ENCODE measurements at regions not wholly inside any gene's neighbourhood (a gene's known extent, or its start where the extent isn't known, plus 50 kb on each side); places are given as distances from the start of the nearest gene placed in this dataset.

GRCh38 chr15:96972201-96972600 lies 641.7 kb downstream of the NR2F2 start:
- no peak overlapping the region for H3K4me3 ChIP-seq (replicated peaks in 1 of 3; ENCODE audit: insufficient read depth in 1 of 3, low read depth in 2 of 3, low read length in 3 of 3)
- FAIRE-seq (no peak), DNase-seq (ENCODE audit: low spot score) (no peak), ATAC-seq (no peak)
- H3K27me3 ChIP-seq (ENCODE audit: control insufficient read depth in 1 of 2, insufficient read depth in 2 of 2, low read length in 2 of 2), result no peaks in the 10 kb centered on the region
- H3K4me1 ChIP-seq (ENCODE audit: insufficient read depth, low read length), result no peaks in the 10 kb centered on the region
- no peaks in the 10 kb centered on the region for H3K79me2 ChIP-seq (ENCODE audit: insufficient read depth, low read length)
- no peaks in the 10 kb centered on the region for H4K20me1 ChIP-seq (ENCODE audit: insufficient read depth, low read length)
- ChIA-PET POLR2A (no interaction called here), CTCF (ENCODE audit: low intra/inter-chr PET ratio, low total read pairs) (no interaction called here)
- TF ChIP-seq TEAD2 (CRISPR knock-in tag; IDR thresholded peaks at IDR 0.05) (no peak), SIN3A (IDR thresholded peaks at IDR 0.05; ENCODE audit: borderline replicate concordance, low read depth, low read length) (no peak), ZMYM3 (CRISPR knock-in tag; IDR thresholded peaks at IDR 0.05) (no peak), HMG20A (CRISPR knock-in tag; IDR thresholded peaks at IDR 0.05; ENCODE audit: borderline replicate concordance) (no peak), MLLT10 (CRISPR knock-in tag; IDR thresholded peaks at IDR 0.05) (no peak), ZNF232 (CRISPR knock-in tag; IDR thresholded peaks at IDR 0.05; ENCODE audit: borderline replicate concordance) (no peak), MIER2 (CRISPR knock-in tag; IDR thresholded peaks at IDR 0.05) (no peak), RFX3 (CRISPR knock-in tag; IDR thresholded peaks at IDR 0.05) (no peak), AGO1 (IDR thresholded peaks at IDR 0.05; ENCODE audit: low read depth, low read length, poor library complexity, severe bottlenecking) (no peak)
- TF ChIP-seq, protein P1, sequence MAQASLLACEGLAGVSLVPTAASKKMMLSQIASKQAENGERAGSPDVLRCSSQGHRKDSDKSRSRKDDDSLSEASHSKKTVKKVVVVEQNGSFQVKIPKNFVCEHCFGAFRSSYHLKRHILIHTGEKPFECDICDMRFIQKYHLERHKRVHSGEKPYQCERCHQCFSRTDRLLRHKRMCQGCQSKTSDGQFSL (CRISPR knock-in tag; IDR thresholded peaks at IDR 0.05), result no peak
- H3K9me3 ChIP-seq (ENCODE audit: low read length), result peaks cover 74% of the 10 kb centered on the region
- WGBS (ENCODE audit: low lambda C conversion rate), result 4% methylated on average over 1 of the region's 1 CpG
- no peak overlapping the region for H3K9ac ChIP-seq (ENCODE audit: insufficient read depth, low read depth, low read length)
- no peak overlapping the region for H3K27ac ChIP-seq (ENCODE audit: extremely low read length, insufficient read depth, low read length)
- no peak overlapping the region for H2AFZ ChIP-seq (ENCODE audit: low read length)
- no peaks in the 10 kb centered on the region for H3K36me3 ChIP-seq (replicated peaks in 1 of 2; ENCODE audit: control insufficient read depth in 1 of 2, insufficient read depth in 2 of 2, low read length in 2 of 2)
- in situ Hi-C loops (cut with HindIII; ENCODE audit: extremely low pct_ligation_motif_present, low pct_unique_long_range_greater_than_20kb), result no loop called here
- intact Hi-C loops (cut with micrococcal nuclease; ENCODE audit: unreplicated experiment), result no loop called here
- no peak overlapping the region for H3K4me2 ChIP-seq (ENCODE audit: low read depth, low read length)
- no TSS peak for BruUV-seq (replicated peaks)

DNA sequence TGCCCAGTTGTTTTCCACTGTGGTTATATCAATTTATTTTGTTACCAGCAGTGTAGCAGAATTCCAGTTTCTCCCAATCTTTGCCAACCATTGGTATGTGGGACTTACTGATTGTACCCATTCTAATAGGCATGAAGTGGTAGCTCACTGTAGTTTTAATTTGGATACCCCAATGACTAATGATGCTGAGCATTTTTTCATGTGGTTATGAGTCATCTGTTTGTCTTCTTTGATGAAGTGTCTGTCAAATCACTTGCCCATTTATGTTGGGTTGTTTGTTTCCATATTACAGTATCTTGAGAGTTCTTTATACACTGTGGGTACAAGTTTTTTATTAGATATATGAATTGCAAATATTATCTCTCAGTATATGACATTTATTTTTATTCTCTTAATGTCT lies 644.3 kb downstream of the NR2F2 start:
- intact Hi-C loops (cut with micrococcal nuclease; ENCODE audit: unreplicated experiment), result no loop called here
- no peak for DNase-seq (ENCODE audit: low spot score)
- Histone ChIP-seq H3K4me2 (ENCODE audit: low read depth, low read length) (no peak overlapping the region), H2AFZ (ENCODE audit: low read length) (no peak overlapping the region), H3K27me3 (ENCODE audit: control insufficient read depth in 1 of 2, insufficient read depth in 2 of 2, low read length in 2 of 2) (no peaks in the 10 kb centered on the region), H3K9ac (ENCODE audit: insufficient read depth, low read depth, low read length) (no peak overlapping the region), H3K4me3 (replicated peaks in 1 of 3; ENCODE audit: insufficient read depth in 1 of 3, low read depth in 2 of 3, low read length in 3 of 3) (no peak overlapping the region), H3K27ac (ENCODE audit: extremely low read length, insufficient read depth, low read length) (no peak overlapping the region), H3K79me2 (ENCODE audit: insufficient read depth, low read length) (no peaks in the 10 kb centered on the region), H3K36me3 (replicated peaks in 1 of 2; ENCODE audit: control insufficient read depth in 1 of 2, insufficient read depth in 2 of 2, low read length in 2 of 2) (no peaks in the 10 kb centered on the region), H3K9me3 (ENCODE audit: low read length) (peaks cover 77% of the 10 kb centered on the region), H4K20me1 (ENCODE audit: insufficient read depth, low read length) (no peaks in the 10 kb centered on the region), H3K4me1 (ENCODE audit: insufficient read depth, low read length) (no peaks in the 10 kb centered on the region)
- POLR2A ChIA-PET, result no interaction called here
- BruUV-seq (replicated peaks), result no TSS peak
- in situ Hi-C loops (cut with HindIII; ENCODE audit: extremely low pct_ligation_motif_present, low pct_unique_long_range_greater_than_20kb), result no loop called here
- no peak for ATAC-seq
- CTCF ChIA-PET (ENCODE audit: low intra/inter-chr PET ratio, low total read pairs), result no interaction called here
- FAIRE-seq, result no peak
- TF ChIP-seq ATF7 (IDR thresholded peaks at IDR 0.05) (no peak), ATF7 (CRISPR knock-in tag; IDR thresholded peaks at IDR 0.05) (no peak), HOXD1 (CRISPR knock-in tag; IDR thresholded peaks at IDR 0.05) (no peak), ZNF776 (CRISPR knock-in tag; IDR thresholded peaks at IDR 0.05) (no peak), TRIM24 (CRISPR knock-in tag; IDR thresholded peaks at IDR 0.05) (no peak), ZNF292 (CRISPR knock-in tag; IDR thresholded peaks at IDR 0.05; ENCODE audit: borderline replicate concordance, low read depth) (no peak), CTCF (CRISPR knock-in tag; IDR thresholded peaks at IDR 0.05) (no peak), FOSL2 (CRISPR knock-in tag; IDR thresholded peaks at IDR 0.05) (no peak), MED8 (CRISPR knock-in tag; IDR thresholded peaks at IDR 0.05; ENCODE audit: insufficient replicate concordance) (no peak), ZNF749 (CRISPR knock-in tag; IDR thresholded peaks at IDR 0.05; ENCODE audit: borderline replicate concordance) (no peak), ZNF879 (CRISPR knock-in tag; IDR thresholded peaks at IDR 0.05) (no peak), ZNF143 (CRISPR knock-in tag; IDR thresholded peaks at IDR 0.05) (no peak), ZMYM2 (CRISPR knock-in tag; IDR thresholded peaks at IDR 0.05) (no peak)

All from HepG2 (cell line).